ENCODE measurements at regions not wholly inside any gene's neighbourhood (a gene's known extent, or its start where the extent isn't known, plus 50 kb on each side); places are given as distances from the start of the nearest gene placed in this dataset.

DNA sequence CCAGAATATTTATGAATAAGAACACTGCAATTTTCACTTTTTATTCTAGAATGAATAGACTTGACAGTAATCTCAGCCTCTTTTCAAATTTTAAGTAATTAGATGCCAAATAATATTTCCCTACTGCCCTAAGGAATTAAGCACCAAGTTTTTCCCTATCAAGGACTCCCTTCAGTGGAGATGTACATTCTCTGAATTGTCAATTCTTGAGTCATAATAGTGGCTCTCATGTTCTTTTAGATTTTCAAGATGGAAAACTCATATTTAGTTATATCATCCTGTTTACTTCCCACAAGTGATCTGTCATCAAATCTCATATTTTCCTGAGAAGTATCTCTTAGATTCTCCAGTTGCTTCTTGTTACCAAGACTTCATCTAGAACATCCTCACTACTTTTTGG is 1248.9 kb upstream of the CHAC2 start:
- DNase-seq (ENCODE audit: low read depth), result no peak
- no peak overlapping the region for H3K4me3 ChIP-seq (replicated peaks; ENCODE audit: low read depth, low read length)
- no peak for TF ChIP-seq CTCF (IDR thresholded peaks at IDR 0.05; ENCODE audit: low read length, missing control alignments)

DNA sequence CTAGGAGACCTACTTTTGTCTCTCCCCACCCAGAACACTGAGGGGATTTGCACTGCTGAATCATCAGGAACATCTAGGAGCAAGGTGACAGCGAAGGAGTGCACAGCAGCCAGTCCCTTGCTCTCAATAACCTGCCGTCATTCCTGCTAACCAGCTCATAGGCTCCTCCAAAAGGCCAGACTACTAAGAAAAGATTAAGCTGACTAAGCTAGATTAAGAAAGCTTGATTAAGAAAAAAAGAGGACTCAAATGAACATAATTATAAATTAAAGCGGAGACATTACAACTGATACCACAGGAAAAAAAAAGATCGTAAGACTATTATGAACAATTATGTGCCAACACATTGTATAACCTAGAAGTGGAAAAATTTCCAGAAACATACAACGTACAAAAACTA is 1254.8 kb upstream of the CHAC2 start:
- no peak for TF ChIP-seq CTCF (IDR thresholded peaks at IDR 0.05; ENCODE audit: low read length, missing control alignments)
- DNase-seq (ENCODE audit: low read depth), result no peak
- no peak overlapping the region for H3K4me3 ChIP-seq (replicated peaks; ENCODE audit: low read depth, low read length)

DNA sequence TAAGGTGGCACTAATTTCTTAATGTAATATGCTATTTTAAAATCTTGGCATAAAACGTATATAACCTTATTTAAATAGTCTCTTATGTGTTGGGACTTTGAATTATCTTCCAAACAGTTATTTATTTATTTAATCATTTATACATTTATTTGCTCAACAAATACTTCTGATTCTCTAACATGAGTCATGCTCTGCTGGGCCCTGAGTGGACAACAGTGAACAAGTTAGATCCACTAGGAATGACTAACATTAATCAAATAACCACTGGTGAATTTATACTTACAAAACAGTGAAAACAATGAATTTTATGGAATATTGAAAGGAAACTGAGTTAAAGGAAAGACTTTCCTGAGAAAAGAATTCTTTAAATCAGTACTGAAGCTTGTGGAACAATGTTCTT is 1257.2 kb upstream of the CHAC2 start:
- H3K4me3 ChIP-seq (replicated peaks; ENCODE audit: low read depth, low read length), result no peak overlapping the region
- no peak for DNase-seq (ENCODE audit: low read depth)
- no peak for TF ChIP-seq CTCF (IDR thresholded peaks at IDR 0.05; ENCODE audit: low read length, missing control alignments)

DNA sequence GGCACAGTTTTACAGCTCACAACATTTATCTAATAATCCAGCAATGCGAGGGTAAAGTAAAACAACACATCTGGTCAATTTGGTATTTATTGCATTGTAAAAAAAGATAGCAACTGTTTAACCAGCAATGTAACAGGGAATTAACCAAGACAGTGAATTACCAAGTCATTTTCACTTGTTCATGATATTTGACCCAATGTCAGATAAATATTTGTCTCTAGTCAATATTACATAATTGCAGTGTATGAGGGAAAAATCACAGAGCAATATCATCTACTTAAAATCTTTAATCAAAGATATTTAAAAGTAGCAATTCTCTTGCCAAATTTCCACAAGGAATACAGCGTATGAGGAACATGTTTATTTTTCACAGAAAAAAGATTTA is 1265.1 kb upstream of the CHAC2 start:
- H3K4me3 ChIP-seq (replicated peaks; ENCODE audit: low read depth, low read length), result no peak overlapping the region
- no peak for TF ChIP-seq CTCF (IDR thresholded peaks at IDR 0.05; ENCODE audit: low read length, missing control alignments)
- DNase-seq (ENCODE audit: low read depth), result no peak

DNA sequence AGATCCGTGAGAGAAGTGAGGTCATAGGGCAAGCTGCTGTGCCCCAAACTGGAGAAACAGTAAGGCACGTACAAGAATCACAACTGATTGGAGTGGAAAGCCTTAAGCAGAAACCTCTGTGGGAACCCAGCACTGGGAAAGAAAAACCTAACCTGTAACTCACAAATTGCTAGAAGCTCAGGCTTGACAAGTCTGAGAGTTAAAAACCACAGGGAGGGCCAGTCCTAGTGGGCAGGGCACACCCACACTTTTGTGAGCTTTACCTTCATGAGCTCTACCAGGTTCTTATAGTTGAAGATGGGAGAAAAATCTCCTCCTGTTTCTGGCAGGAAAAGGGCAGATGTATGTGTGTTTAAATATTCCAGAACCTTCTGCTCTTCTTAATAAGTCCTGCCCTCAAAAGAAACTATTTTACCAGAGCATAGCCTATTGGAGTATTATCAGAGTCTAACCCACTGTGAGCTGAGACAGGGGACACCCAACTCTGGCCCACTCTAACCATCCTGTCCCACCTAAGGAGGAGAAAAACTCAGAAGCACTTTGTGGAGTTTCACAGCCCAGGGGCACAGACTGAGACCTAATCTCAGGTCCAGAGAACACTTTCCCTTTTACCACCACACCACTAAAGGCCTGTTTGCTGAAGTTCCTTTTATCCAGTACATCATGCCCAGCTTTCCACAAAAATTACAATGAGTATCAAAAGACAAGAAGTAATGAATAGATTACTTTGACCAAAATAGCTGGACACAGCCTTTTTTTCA is 1265.7 kb upstream of the CHAC2 start:
- TF ChIP-seq CTCF (IDR thresholded peaks at IDR 0.05; ENCODE audit: low read length, missing control alignments), result no peak
- no peak overlapping the region for H3K4me3 ChIP-seq (replicated peaks; ENCODE audit: low read depth, low read length)
- no peak for DNase-seq (ENCODE audit: low read depth)

GRCh38 chr2:52500561-52500960 is 1267.0 kb upstream of the CHAC2 start:
- TF ChIP-seq CTCF (IDR thresholded peaks at IDR 0.05; ENCODE audit: low read length, missing control alignments), result no peak

More at GRCh38 chr2:52500561-52500960, 1267.0 kb upstream of the CHAC2 start:
- DNase-seq (ENCODE audit: low read depth), result no peak
- H3K4me3 ChIP-seq (replicated peaks; ENCODE audit: low read depth, low read length), result no peak overlapping the region
